Right atrium auricular region (tissue), 2 donors: ENCODE measurements at regions not wholly inside any gene's neighbourhood (a gene's known extent, or its start where the extent isn't known, plus 50 kb on each side); places are given as distances from the start of the nearest gene placed in this dataset.

Experiments used
- DNase-seq: peaks from one replicate; pipeline ENCODE4 v3.0.0-alpha.2; 2019; ENCODE audit warnings: low spot score
- H3K27ac ChIP-seq, 2 donors: fragments of 200-600 bp; sonication (generic); 1 replicate in 1 of 2; 2 replicates in 1 of 2; pipeline ENCODE4 v1.5.1; 2016 to 2019
- H3K27me3 ChIP-seq, 2 donors: fragments of 200-600 bp; sonication (generic); one replicate each; pipeline versions ENCODE4 v1.5.1 to v1.6.0; 2017 to 2019
- H3K36me3 ChIP-seq: fragments of 200-600 bp; sonication (generic); one replicate; pipeline ENCODE4 v1.5.1; 2016
- H3K4me1 ChIP-seq, 2 donors: fragments of 200-600 bp; sonication (generic); one replicate each; pipeline versions ENCODE4 v1.5.1 to v1.6.0; 2017 to 2019
- H3K4me3 ChIP-seq, 2 donors: fragments of 200-600 bp; sonication (generic); 1 replicate in 1 of 2; 2 replicates in 1 of 2; pipeline ENCODE4 v1.5.1; 2017 to 2019; ENCODE audit warnings: mild to moderate bottlenecking in 1 of 2, moderate library complexity in 1 of 2
- H3K9me3 ChIP-seq, 2 donors: fragments of 200-600 bp; sonication (generic); one replicate each; pipeline ENCODE4 v1.5.1; 2019
- CTCF ChIP-seq, 2 donors: fragments of 200-600 bp; sonication (generic); IDR thresholded peaks; one replicate each; pipeline ENCODE4 v1.5.1; 2019; ENCODE audit warnings: antibody characterized with exemption in 2 of 2

- no peak overlapping the region for H3K27ac ChIP-seq
- no peak for DNase-seq
- H3K27me3 ChIP-seq = no peaks in the 10 kb centered on the region
- no peaks in the 10 kb centered on the region for H3K9me3 ChIP-seq
- H3K4me3 ChIP-seq = no peak overlapping the region
- H3K36me3 ChIP-seq = no peaks in the 10 kb centered on the region
- no peaks in the 10 kb centered on the region for H3K4me1 ChIP-seq
- no peak for TF ChIP-seq CTCF (IDR thresholded peaks at IDR 0.05)
These were observed 95.5 kb downstream of the MBL2 start for GRCh38 chr10:52677086-52677485.

GRCh38 chr10:52678611-52679010 lies 94.0 kb downstream of the MBL2 start:
- Histone ChIP-seq H3K4me3 (no peak overlapping the region), H3K9me3 (no peaks in the 10 kb centered on the region), H3K27me3 (no peaks in the 10 kb centered on the region), H3K36me3 (no peaks in the 10 kb centered on the region), H3K27ac (no peak overlapping the region), H3K4me1 (no peaks in the 10 kb centered on the region)
- no peak for DNase-seq
- no peak for TF ChIP-seq CTCF (IDR thresholded peaks at IDR 0.05)

GRCh38 chr10:52679117-52679516 lies 93.5 kb downstream of the MBL2 start:
- no peak overlapping the region for H3K4me3 ChIP-seq
- H3K36me3 ChIP-seq = no peaks in the 10 kb centered on the region
- no peaks in the 10 kb centered on the region for H3K27me3 ChIP-seq
- no peaks in the 10 kb centered on the region for H3K4me1 ChIP-seq
- H3K9me3 ChIP-seq = no peaks in the 10 kb centered on the region
- no peak for DNase-seq
- no peak for TF ChIP-seq CTCF (IDR thresholded peaks at IDR 0.05)
- H3K27ac ChIP-seq = no peak overlapping the region

- H3K4me1 ChIP-seq = no peaks in the 10 kb centered on the region
- H3K27me3 ChIP-seq = no peaks in the 10 kb centered on the region
- no peak for DNase-seq
- no peaks in the 10 kb centered on the region for H3K36me3 ChIP-seq
- no peak overlapping the region for H3K4me3 ChIP-seq
- H3K9me3 ChIP-seq = no peaks in the 10 kb centered on the region
- H3K27ac ChIP-seq = no peak overlapping the region
- TF ChIP-seq CTCF (IDR thresholded peaks at IDR 0.05) = no peak
These were observed 89.8 kb downstream of the MBL2 start for GRCh38 chr10:52682766-52683165.

- no peak for TF ChIP-seq CTCF (IDR thresholded peaks at IDR 0.05)
These were observed 88.8 kb downstream of the MBL2 start for GRCh38 chr10:52683776-52684175.

GRCh38 chr10:52688899-52689298 lies 83.7 kb downstream of the MBL2 start:
- H3K4me3 ChIP-seq = no peak overlapping the region
- H3K4me1 ChIP-seq = no peaks in the 10 kb centered on the region
- no peaks in the 10 kb centered on the region for H3K9me3 ChIP-seq
- H3K36me3 ChIP-seq = no peaks in the 10 kb centered on the region
- no peaks in the 10 kb centered on the region for H3K27me3 ChIP-seq
- no peak overlapping the region for H3K27ac ChIP-seq
- DNase-seq = no peak
- no peak for TF ChIP-seq CTCF (IDR thresholded peaks at IDR 0.05)

More at GRCh38 chr10:52683776-52684175, 88.8 kb downstream of the MBL2 start:
- Histone ChIP-seq H3K27ac (no peak overlapping the region), H3K4me3 (no peak overlapping the region), H3K4me1 (no peaks in the 10 kb centered on the region), H3K27me3 (no peaks in the 10 kb centered on the region), H3K9me3 (no peaks in the 10 kb centered on the region), H3K36me3 (no peaks in the 10 kb centered on the region)
- DNase-seq = no peak
